Upper lobe of left lung (tissue), 6 donors: ENCODE measurements at regions not wholly inside any gene's neighbourhood (a gene's known extent, or its start where the extent isn't known, plus 50 kb on each side); places are given as distances from the start of the nearest gene placed in this dataset.

Experiments used
- ATAC-seq, 2 donors: fragments of 200-7000 bp; cut with Tn5 transposase; one replicate each; pipeline ENCODE4 v1.9.1; 2022; ENCODE audit warnings: mild to moderate bottlenecking in 2 of 2, moderate library complexity in 2 of 2; ENCODE audit not compliant: low FRiP score in 2 of 2
- DNase-seq, 2 donors: peaks; one replicate each; pipeline ENCODE4 v3.0.0-alpha.2; 2019 to 2020
- H3K27ac ChIP-seq, 4 donors: fragments of 200-600 bp; sonication (generic); one replicate each; pipeline ENCODE4 v1.5.1; 2016 to 2019
- H3K27me3 ChIP-seq, 4 donors: fragments of 200-600 bp; sonication (generic); one replicate each; pipeline ENCODE4 v1.5.1; 2017 to 2019
- H3K36me3 ChIP-seq, 4 donors: fragments of 200-600 bp; sonication (generic); one replicate each; pipeline ENCODE4 v1.5.1; 2016 to 2019
- H3K4me1 ChIP-seq, 4 donors: fragments of 200-600 bp; sonication (generic); one replicate each; pipeline ENCODE4 v1.5.1; 2018 to 2019
- H3K4me3 ChIP-seq, 4 donors: fragments of 200-600 bp; sonication (generic); one replicate each; pipeline ENCODE4 v1.5.1; 2017 to 2019; ENCODE audit warnings: mild to moderate bottlenecking in 2 of 4, moderate library complexity in 1 of 4
- H3K9me3 ChIP-seq, 4 donors: fragments of 200-600 bp; sonication (generic); one replicate each; pipeline ENCODE4 v1.5.1; 2018 to 2019
- EP300 ChIP-seq, 4 donors: sonication (generic); formaldehyde crosslinking; IDR thresholded peaks; one replicate each; pipeline ENCODE4 v1.5.1; 2017; ENCODE audit warnings: antibody characterized with exemption in 4 of 4, control low read depth in 2 of 4
- POLR2A ChIP-seq, 4 donors: fragments of 450-650 bp; IDR thresholded peaks; one replicate each; pipeline ENCODE4 v1.5.1; 2016 to 2017; ENCODE audit warnings: antibody characterized with exemption in 4 of 4, mild to moderate bottlenecking in 2 of 4
- POLR2AphosphoS5 ChIP-seq, 2 donors: sonication (generic); formaldehyde crosslinking; IDR thresholded peaks; one replicate each; pipeline ENCODE4 v1.5.1; 2017; ENCODE audit warnings: antibody characterized with exemption in 2 of 2
- WGBS, 2 donors: methylation state at CpG; one replicate each; pipeline ENCODE4 v1.1.5; 2017 to 2018; 5-methylcytosine and 5-hydroxymethylcytosine counted together
- TF ChIP-seq, protein P1 (sequence below), 6 experiments: fragments of 450-650 bp in 4 of 6; fragments of 200-600 bp in 2 of 6; sonication (generic) in 2 of 6; IDR thresholded peaks; one replicate each; pipeline ENCODE4 v1.5.1; 2016 to 2019; ENCODE audit warnings: antibody characterized with exemption in 6 of 6
- donor health status: DM: no; HTN: no; CAD: no; lungs with moderate emphysema.
- donor health status: DM: no; HTN: yes; CAD: no; lungs with severe emphysema.

DNA sequence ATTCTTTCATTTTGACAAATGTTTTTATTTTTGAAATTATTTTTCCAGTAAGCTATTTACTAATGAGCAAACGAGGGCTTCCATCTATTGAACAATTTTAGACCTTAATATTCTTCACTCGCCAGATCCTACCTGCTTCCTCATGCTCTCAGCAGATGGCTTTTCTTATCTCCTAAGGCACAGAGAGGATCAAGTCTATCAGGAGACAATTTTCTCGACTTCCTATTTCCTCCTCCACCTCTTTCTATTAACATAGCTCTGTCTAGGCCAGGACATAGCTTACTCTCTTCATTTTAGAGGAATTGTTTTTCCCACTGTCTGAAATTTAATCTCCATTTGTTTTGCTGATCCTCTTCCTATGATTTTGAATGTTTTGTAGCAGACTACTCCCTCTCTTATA lies 87.0 kb upstream of the MAN1A1 start:
- no peak for DNase-seq
- Histone ChIP-seq H3K27me3 (no peaks in the 10 kb centered on the region), H3K9me3 (no peaks in the 10 kb centered on the region), H3K4me3 (no peak overlapping the region), H3K27ac (no peak overlapping the region), H3K36me3 (no peaks in the 10 kb centered on the region), H3K4me1 (no peaks in the 10 kb centered on the region)
- no peak for TF ChIP-seq POLR2A (IDR thresholded peaks at IDR 0.05)
- no peak for TF ChIP-seq POLR2AphosphoS5 (IDR thresholded peaks at IDR 0.05)
- no peak for TF ChIP-seq EP300 (IDR thresholded peaks at IDR 0.05)
- TF ChIP-seq, protein P1, sequence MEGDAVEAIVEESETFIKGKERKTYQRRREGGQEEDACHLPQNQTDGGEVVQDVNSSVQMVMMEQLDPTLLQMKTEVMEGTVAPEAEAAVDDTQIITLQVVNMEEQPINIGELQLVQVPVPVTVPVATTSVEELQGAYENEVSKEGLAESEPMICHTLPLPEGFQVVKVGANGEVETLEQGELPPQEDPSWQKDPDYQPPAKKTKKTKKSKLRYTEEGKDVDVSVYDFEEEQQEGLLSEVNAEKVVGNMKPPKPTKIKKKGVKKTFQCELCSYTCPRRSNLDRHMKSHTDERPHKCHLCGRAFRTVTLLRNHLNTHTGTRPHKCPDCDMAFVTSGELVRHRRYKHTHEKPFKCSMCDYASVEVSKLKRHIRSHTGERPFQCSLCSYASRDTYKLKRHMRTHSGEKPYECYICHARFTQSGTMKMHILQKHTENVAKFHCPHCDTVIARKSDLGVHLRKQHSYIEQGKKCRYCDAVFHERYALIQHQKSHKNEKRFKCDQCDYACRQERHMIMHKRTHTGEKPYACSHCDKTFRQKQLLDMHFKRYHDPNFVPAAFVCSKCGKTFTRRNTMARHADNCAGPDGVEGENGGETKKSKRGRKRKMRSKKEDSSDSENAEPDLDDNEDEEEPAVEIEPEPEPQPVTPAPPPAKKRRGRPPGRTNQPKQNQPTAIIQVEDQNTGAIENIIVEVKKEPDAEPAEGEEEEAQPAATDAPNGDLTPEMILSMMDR (IDR thresholded peaks at IDR 0.05) = no peak
- ATAC-seq = no peak
- WGBS, 2 donors = 58 to 74% methylated on average over 3 of the region's 3 CpGs

DNA sequence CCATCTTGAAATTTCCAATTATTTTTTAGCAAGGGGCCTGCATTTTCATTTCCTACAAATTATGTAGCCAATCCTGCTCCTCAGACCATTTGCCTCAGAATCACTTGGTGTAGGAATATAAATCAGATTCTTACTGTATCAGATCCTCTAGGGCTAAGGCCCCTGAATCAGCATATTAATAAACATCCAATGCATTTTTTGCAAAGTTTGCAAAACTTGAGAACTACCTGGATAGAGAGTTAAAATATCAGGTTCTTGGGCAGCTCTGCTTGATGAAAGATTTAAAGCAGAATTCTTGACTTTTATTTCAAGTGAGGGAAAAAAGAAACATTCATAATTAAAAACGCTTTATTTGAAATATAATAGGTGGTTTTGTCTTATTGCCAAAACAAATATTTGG lies 82.2 kb upstream of the MAN1A1 start:
- Histone ChIP-seq H3K4me1 (no peaks in the 10 kb centered on the region), H3K27ac (no peak overlapping the region), H3K9me3 (no peaks in the 10 kb centered on the region), H3K27me3 (no peaks in the 10 kb centered on the region), H3K4me3 (no peak overlapping the region), H3K36me3 (no peaks in the 10 kb centered on the region)
- 53 to 66% methylated on average over 1 of the region's 1 CpG for WGBS, 2 donors
- no peak for ATAC-seq
- DNase-seq = no peak
- no peak for TF ChIP-seq EP300 (IDR thresholded peaks at IDR 0.05)
- no peak for TF ChIP-seq POLR2A (IDR thresholded peaks at IDR 0.05)
- TF ChIP-seq, protein P1 (IDR thresholded peaks at IDR 0.05) = no peak
- TF ChIP-seq POLR2AphosphoS5 (IDR thresholded peaks at IDR 0.05) = no peak

DNA sequence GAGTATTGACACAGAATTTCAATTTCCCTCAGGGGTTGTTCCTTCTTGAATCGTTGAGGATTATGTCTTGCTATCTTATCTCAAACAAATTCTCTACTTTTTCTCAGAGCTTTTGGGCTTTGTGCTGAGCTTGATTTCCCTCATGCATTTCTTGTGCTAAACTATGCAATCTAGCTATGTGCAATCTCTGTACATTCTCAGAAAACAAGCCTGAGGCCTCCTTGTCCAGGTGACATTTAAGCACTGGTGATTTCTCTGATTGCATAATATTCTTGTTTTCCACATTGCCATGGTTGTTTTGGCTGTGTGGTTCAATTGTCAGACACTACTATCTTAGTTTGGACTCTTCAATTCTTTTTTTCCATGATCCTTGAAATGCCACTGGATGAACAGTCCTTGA lies 81.2 kb upstream of the MAN1A1 start:
- no peak overlapping the region for H3K4me3 ChIP-seq
- DNase-seq = no peak
- no peak overlapping the region for H3K27ac ChIP-seq
- ATAC-seq = no peak
- TF ChIP-seq EP300 (IDR thresholded peaks at IDR 0.05) = no peak
- TF ChIP-seq, protein P1 (IDR thresholded peaks at IDR 0.05) = no peak
- no peak for TF ChIP-seq POLR2A (IDR thresholded peaks at IDR 0.05)
- TF ChIP-seq POLR2AphosphoS5 (IDR thresholded peaks at IDR 0.05) = no peak
- no peaks in the 10 kb centered on the region for H3K36me3 ChIP-seq
- no peaks in the 10 kb centered on the region for H3K4me1 ChIP-seq
- no peaks in the 10 kb centered on the region for H3K27me3 ChIP-seq
- no peaks in the 10 kb centered on the region for H3K9me3 ChIP-seq
- 60 to 64% methylated on average over 1 of the region's 1 CpG for WGBS, 2 donors

DNA sequence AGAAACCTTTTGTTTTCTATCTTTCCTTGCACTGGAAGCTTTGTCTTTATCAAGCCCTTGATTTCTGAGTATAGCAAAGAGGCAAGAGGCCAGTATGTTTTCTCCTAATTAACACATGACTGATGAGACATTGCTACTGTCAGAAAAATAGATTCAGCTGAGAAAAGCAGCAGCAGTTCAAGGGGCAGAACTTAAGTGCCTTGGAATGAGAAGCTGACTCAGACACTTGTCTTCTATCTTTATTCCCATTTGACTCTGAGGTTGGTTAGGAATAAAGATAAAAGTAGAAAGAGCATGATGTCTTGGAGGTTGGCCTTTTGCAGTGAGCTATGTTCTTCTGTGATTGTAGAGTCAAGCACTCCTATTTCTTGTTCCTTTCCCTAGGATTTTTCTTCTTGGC lies 79.1 kb upstream of the MAN1A1 start:
- no peak for TF ChIP-seq EP300 (IDR thresholded peaks at IDR 0.05)
- TF ChIP-seq POLR2AphosphoS5 (IDR thresholded peaks at IDR 0.05) = no peak
- no peak for TF ChIP-seq POLR2A (IDR thresholded peaks at IDR 0.05)
- TF ChIP-seq, protein P1 (IDR thresholded peaks at IDR 0.05) = no peak
- no peaks in the 10 kb centered on the region for H3K36me3 ChIP-seq
- H3K4me1 ChIP-seq = no peaks in the 10 kb centered on the region
- ATAC-seq (no peak), DNase-seq (no peak)
- H3K27me3 ChIP-seq = no peaks in the 10 kb centered on the region
- H3K9me3 ChIP-seq = no peaks in the 10 kb centered on the region
- H3K27ac ChIP-seq = no peak overlapping the region
- no peak overlapping the region for H3K4me3 ChIP-seq

DNA sequence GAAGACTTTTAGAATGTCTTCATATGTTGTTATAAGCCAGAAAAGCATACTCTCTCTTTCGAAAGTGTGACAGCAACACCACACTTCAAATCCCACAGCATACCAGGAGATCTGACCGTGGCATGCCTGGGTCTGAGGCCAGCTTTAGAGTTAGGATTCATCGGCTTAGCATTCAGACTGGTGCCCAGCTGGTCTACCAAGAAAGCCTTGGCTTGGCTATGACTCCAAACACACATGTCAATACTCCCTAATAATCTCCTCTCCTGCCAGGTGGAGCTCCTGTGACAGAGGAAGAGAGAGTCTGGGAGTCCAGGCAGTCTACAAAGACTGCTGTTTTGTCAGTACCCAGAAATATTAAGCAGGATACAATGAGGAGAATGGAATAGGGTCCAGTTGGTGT lies 77.1 kb upstream of the MAN1A1 start:
- H3K36me3 ChIP-seq = no peaks in the 10 kb centered on the region
- no peaks in the 10 kb centered on the region for H3K9me3 ChIP-seq
- H3K4me3 ChIP-seq = no peak overlapping the region
- no peaks in the 10 kb centered on the region for H3K4me1 ChIP-seq
- no peaks in the 10 kb centered on the region for H3K27me3 ChIP-seq
- no peak for ATAC-seq
- TF ChIP-seq POLR2A (IDR thresholded peaks at IDR 0.05) (no peak), EP300 (IDR thresholded peaks at IDR 0.05) (no peak), POLR2AphosphoS5 (IDR thresholded peaks at IDR 0.05) (no peak)
- TF ChIP-seq, protein P1 (IDR thresholded peaks at IDR 0.05) = no peak
- H3K27ac ChIP-seq = no peak overlapping the region
- no peak for DNase-seq
- WGBS, 2 donors = 77 to 93% methylated on average over 3 of the region's 3 CpGs
